Mesenchymal stem cell (in vitro differentiated cells and primary cell): ENCODE measurements at regions not wholly inside any gene's neighbourhood (a gene's known extent, or its start where the extent isn't known, plus 50 kb on each side); places are given as distances from the start of the nearest gene placed in this dataset.

Experiments
- DNase-seq: peaks from one replicate; pipeline ENCODE4 v3.0.0-alpha.2; 2013
- H2AFZ ChIP-seq: one replicate; pipeline ENCODE4 v1.6.1; 2013; ENCODE audit warnings: low read depth, mild to moderate bottlenecking, control low read depth, inconsistent platforms, low read length, moderate library complexity
- H2AK5ac ChIP-seq: 2 replicates; pipeline ENCODE4 v1.6.1; 2013; ENCODE audit warnings: low read length, moderate library complexity, mild to moderate bottlenecking, inconsistent platforms; ENCODE audit not compliant: severe bottlenecking
- H2BK120ac ChIP-seq: one replicate; pipeline ENCODE4 v1.6.1; 2013; ENCODE audit warnings: low read depth, mild to moderate bottlenecking, inconsistent platforms, low read length, moderate library complexity
- H2BK12ac ChIP-seq, 2 experiments: one replicate each; pipeline ENCODE4 v1.6.1; 2013; ENCODE audit warnings: inconsistent platforms in 2 of 2, low read length in 2 of 2, mild to moderate bottlenecking in 2 of 2, moderate library complexity in 2 of 2, control low read depth in 1 of 2
- H2BK15ac ChIP-seq: one replicate; pipeline ENCODE4 v1.6.1; 2013; ENCODE audit warnings: mild to moderate bottlenecking, low read depth, inconsistent platforms; ENCODE audit not compliant: poor library complexity, severe bottlenecking
- H2BK5ac ChIP-seq: 2 replicates; pipeline ENCODE4 v1.6.1; 2013; ENCODE audit warnings: low read depth, mild to moderate bottlenecking, low read length, control low read depth, inconsistent platforms; ENCODE audit not compliant: poor library complexity, severe bottlenecking
- H3K14ac ChIP-seq, 2 experiments: one replicate each; pipeline ENCODE4 v1.6.1; 2013; ENCODE audit warnings: inconsistent platforms in 2 of 2, low read length in 2 of 2, control low read depth in 1 of 2, mild to moderate bottlenecking in 1 of 2, moderate library complexity in 1 of 2
- H3K18ac ChIP-seq, 2 experiments: one replicate each; pipeline ENCODE4 v1.6.1; 2013; ENCODE audit warnings: inconsistent platforms in 2 of 2, low read length in 2 of 2, control low read depth in 1 of 2, low read depth in 1 of 2, mild to moderate bottlenecking in 1 of 2
- H3K23ac ChIP-seq, 2 experiments: one replicate each; pipeline ENCODE4 v1.6.1; 2013; ENCODE audit warnings: inconsistent platforms in 2 of 2, low read length in 2 of 2, mild to moderate bottlenecking in 2 of 2, moderate library complexity in 2 of 2, control low read depth in 1 of 2
- H3K27ac ChIP-seq: 2 replicates; pipeline ENCODE4 v1.5.1; 2013; ENCODE audit warnings: mild to moderate bottlenecking, moderate library complexity, low read length, control low read depth, inconsistent platforms; ENCODE audit not compliant: poor library complexity, severe bottlenecking
- H3K27me3 ChIP-seq, 2 experiments: 2 replicates each; pipeline versions ENCODE4 v1.6.1 to v1.7.0; 2013; ENCODE audit warnings: low read length in 2 of 2, mild to moderate bottlenecking in 2 of 2, moderate library complexity in 2 of 2, control low read depth in 1 of 2, inconsistent platforms in 1 of 2; ENCODE audit not compliant: control insufficient read depth in 1 of 2, insufficient read depth in 1 of 2
- H3K36me3 ChIP-seq, 2 experiments: 2 replicates each; pipeline versions ENCODE4 v1.6.1 to v1.7.0; 2013; ENCODE audit warnings: low read length in 2 of 2, control low read depth in 1 of 2, inconsistent platforms in 1 of 2, low read depth in 1 of 2, mild to moderate bottlenecking in 1 of 2; ENCODE audit not compliant: insufficient read depth in 2 of 2, control insufficient read depth in 1 of 2
- H3K4ac ChIP-seq, 2 experiments: one replicate each; pipeline ENCODE4 v1.6.1; 2013; ENCODE audit warnings: inconsistent platforms in 2 of 2, low read length in 2 of 2, mild to moderate bottlenecking in 2 of 2, moderate library complexity in 2 of 2, control low read depth in 1 of 2, low read depth in 1 of 2
- H3K4me1 ChIP-seq: 2 replicates; pipeline ENCODE4 v1.6.1; 2013; ENCODE audit warnings: low read depth, low read length, control low read depth; ENCODE audit not compliant: control insufficient read depth, insufficient read depth
- H3K4me2 ChIP-seq: 2 replicates; pipeline ENCODE4 v1.6.1; 2013; ENCODE audit warnings: low read length, mild to moderate bottlenecking, inconsistent platforms; ENCODE audit not compliant: poor library complexity, severe bottlenecking
- H3K4me3 ChIP-seq, 2 experiments: 2 replicates each; pipeline versions ENCODE4 v1.5.1 to v1.7.0; 2013; ENCODE audit warnings: low read length in 2 of 2, mild to moderate bottlenecking in 2 of 2, control low read depth in 1 of 2, low read depth in 1 of 2; ENCODE audit not compliant: insufficient read depth in 1 of 2
- H3K79me1 ChIP-seq: replicated peaks from 2 replicates; pipeline ENCODE4 v1.6.1; 2013; ENCODE audit warnings: mild to moderate bottlenecking, control low read depth, low read length, inconsistent platforms; ENCODE audit not compliant: poor library complexity, severe bottlenecking
- H3K9ac ChIP-seq: 2 replicates; pipeline ENCODE4 v1.7.0; 2013; ENCODE audit warnings: mild to moderate bottlenecking, low read length, moderate library complexity
- H3K9me3 ChIP-seq: 2 replicates; pipeline ENCODE4 v1.7.0; 2013; ENCODE audit warnings: mild to moderate bottlenecking, low read length; ENCODE audit not compliant: control insufficient read depth
- H4K8ac ChIP-seq: one replicate; pipeline ENCODE4 v1.6.1; 2013; ENCODE audit warnings: inconsistent platforms, mild to moderate bottlenecking, low read length, moderate library complexity
- H4K91ac ChIP-seq: one replicate; pipeline ENCODE4 v1.6.1; 2013; ENCODE audit warnings: mild to moderate bottlenecking, low read length, inconsistent platforms
- WGBS: methylation state at CpG from one replicate; pipeline ENCODE4 v1.1.7; 2013; ENCODE audit warnings: mixed read lengths; 5-methylcytosine and 5-hydroxymethylcytosine counted together

DNA sequence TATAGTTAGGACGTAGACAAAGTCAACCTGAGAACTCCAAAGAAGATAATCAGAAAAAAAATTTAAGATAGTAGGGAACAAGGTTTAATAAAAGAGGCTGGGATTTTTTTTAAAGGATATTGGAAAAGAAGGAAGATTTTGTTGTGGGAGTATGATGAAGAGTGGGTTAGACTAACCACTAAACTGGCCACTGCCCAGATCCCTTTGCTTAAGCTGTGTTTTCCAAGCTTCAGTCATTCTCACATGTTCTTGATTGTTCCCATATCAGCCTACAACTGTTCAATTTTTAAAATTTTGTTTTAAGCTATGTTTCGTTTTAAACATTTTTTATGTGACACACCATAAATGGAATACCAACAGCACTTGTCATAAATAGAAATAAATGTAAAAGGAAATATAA is 284.5 kb upstream of the MMADHC start:
- H3K4me3 ChIP-seq: peak overlapping the region in 1 of 2 experiments; percentile 17
- H3K9me3 ChIP-seq: no peaks in the 10 kb centered on the region
- H3K36me3 ChIP-seq: no peaks in the 10 kb centered on the region
- no peak overlapping the region for H3K27ac ChIP-seq
- DNase-seq: no peak
- WGBS: 100% methylated on average over 1 of the region's 2 CpGs
- no peaks in the 10 kb centered on the region for H3K4me1 ChIP-seq
- no peak overlapping the region for H3K23ac ChIP-seq
- no peak overlapping the region for H3K18ac ChIP-seq
- no peak overlapping the region for H4K91ac ChIP-seq
- H2AK5ac ChIP-seq: no peak overlapping the region
- H3K27me3 ChIP-seq: no peaks in the 10 kb centered on the region
- no peak overlapping the region for H4K8ac ChIP-seq
- H3K9ac ChIP-seq: peak overlapping the region; percentile 38
- no peak overlapping the region for H3K14ac ChIP-seq
- no peaks in the 10 kb centered on the region for H3K79me1 ChIP-seq
- no peak overlapping the region for H2BK120ac ChIP-seq
- H3K4ac ChIP-seq: no peak overlapping the region
- no peak overlapping the region for H2BK5ac ChIP-seq
- no peak overlapping the region for H2BK15ac ChIP-seq
- no peak overlapping the region for H3K4me2 ChIP-seq
- H2BK12ac ChIP-seq: no peak overlapping the region
- H2AFZ ChIP-seq: no peak overlapping the region

GRCh38 chr2:149871091-149871885 is 283.7 kb upstream of the MMADHC start:
- Histone ChIP-seq H3K18ac (no peak overlapping the region), H3K14ac (no peak overlapping the region), H3K4me1 (no peaks in the 10 kb centered on the region), H3K4ac (no peak overlapping the region), H2BK5ac (no peak overlapping the region), H3K27me3 (no peaks in the 10 kb centered on the region), H3K9ac (peak overlapping the region; percentile 38), H3K27ac (no peak overlapping the region), H3K36me3 (no peaks in the 10 kb centered on the region), H4K91ac (no peak overlapping the region), H3K4me3 (peak overlapping the region in 1 of 2 experiments; percentile 17), H3K23ac (no peak overlapping the region), H2BK12ac (no peak overlapping the region), H2BK15ac (no peak overlapping the region), H3K4me2 (no peak overlapping the region), H2AFZ (no peak overlapping the region), H3K79me1 (no peaks in the 10 kb centered on the region), H2BK120ac (no peak overlapping the region), H4K8ac (no peak overlapping the region), H3K9me3 (no peaks in the 10 kb centered on the region), H2AK5ac (no peak overlapping the region)
- WGBS: 96% methylated on average over 4 of the region's 6 CpGs
- no peak for DNase-seq

GRCh38 chr2:149863227-149863626 is 275.7 kb upstream of the MMADHC start:
- Histone ChIP-seq H3K79me1 (no peaks in the 10 kb centered on the region), H2AK5ac (no peak overlapping the region), H2BK15ac (no peak overlapping the region), H4K91ac (no peak overlapping the region), H3K9ac (no peak overlapping the region), H3K4me1 (no peaks in the 10 kb centered on the region), H2BK12ac (no peak overlapping the region), H3K36me3 (no peaks in the 10 kb centered on the region), H3K23ac (no peak overlapping the region), H4K8ac (no peak overlapping the region), H2AFZ (no peak overlapping the region), H3K27me3 (no peaks in the 10 kb centered on the region), H3K18ac (no peak overlapping the region), H3K27ac (no peak overlapping the region), H2BK120ac (no peak overlapping the region), H3K4me2 (no peak overlapping the region), H3K4ac (no peak overlapping the region), H3K14ac (no peak overlapping the region), H2BK5ac (no peak overlapping the region), H3K9me3 (no peaks in the 10 kb centered on the region), H3K4me3 (no peak overlapping the region)
- no peak for DNase-seq
- 92% methylated on average over 2 of the region's 2 CpGs for WGBS

GRCh38 chr2:149861034-149861433 is 273.5 kb upstream of the MMADHC start:
- H3K4me3 ChIP-seq: no peak overlapping the region
- H2BK12ac ChIP-seq: peak overlapping the region in 1 of 2 experiments; percentile 89
- 94% methylated on average over 1 of the region's 2 CpGs for WGBS
- H3K18ac ChIP-seq: peak overlapping the region in 1 of 2 experiments; percentile 23
- peak overlapping the region in 1 of 2 experiments; percentile 72 for H3K4ac ChIP-seq
- H2AFZ ChIP-seq: no peak overlapping the region
- H4K8ac ChIP-seq: peak overlapping the region; percentile 27
- no peaks in the 10 kb centered on the region for H3K4me1 ChIP-seq
- H3K23ac ChIP-seq: no peak overlapping the region
- H3K27me3 ChIP-seq: no peaks in the 10 kb centered on the region
- no peaks in the 10 kb centered on the region for H3K9me3 ChIP-seq
- no peak overlapping the region for H2AK5ac ChIP-seq
- no peak overlapping the region for H3K27ac ChIP-seq
- no peak overlapping the region for H2BK15ac ChIP-seq
- no peak for DNase-seq
- no peak overlapping the region for H3K4me2 ChIP-seq
- H2BK5ac ChIP-seq: no peak overlapping the region
- peak overlapping the region in 1 of 2 experiments; percentile 68 for H3K14ac ChIP-seq
- H4K91ac ChIP-seq: peak overlapping the region; percentile 1
- H3K79me1 ChIP-seq: no peaks in the 10 kb centered on the region
- peak overlapping the region; percentile 62 for H3K9ac ChIP-seq
- no peaks in the 10 kb centered on the region for H3K36me3 ChIP-seq
- H2BK120ac ChIP-seq: no peak overlapping the region
